Breast epithelium (tissue), 3 donors: ENCODE measurements at regions not wholly inside any gene's neighbourhood (a gene's known extent, or its start where the extent isn't known, plus 50 kb on each side); places are given as distances from the start of the nearest gene placed in this dataset.

Source experiments
- POLR2A ChIP-seq: fragments of 450-650 bp; IDR thresholded peaks from one replicate; pipeline ENCODE4 v1.6.1; 2016; ENCODE audit warnings: antibody characterized with exemption, mild to moderate bottlenecking, moderate library complexity
- POLR2AphosphoS5 ChIP-seq, 3 donors: sonication (generic); formaldehyde crosslinking; IDR thresholded peaks; one replicate each; pipeline ENCODE4 v1.6.1; 2017; ENCODE audit warnings: antibody characterized with exemption in 3 of 3
- TF ChIP-seq, protein P1 (sequence below), 3 donors: fragments of 450-650 bp; IDR thresholded peaks; one replicate each; pipeline ENCODE4 v1.5.1; 2016 to 2017; ENCODE audit warnings: antibody characterized with exemption in 3 of 3, mild to moderate bottlenecking in 3 of 3, moderate library complexity in 3 of 3

DNA sequence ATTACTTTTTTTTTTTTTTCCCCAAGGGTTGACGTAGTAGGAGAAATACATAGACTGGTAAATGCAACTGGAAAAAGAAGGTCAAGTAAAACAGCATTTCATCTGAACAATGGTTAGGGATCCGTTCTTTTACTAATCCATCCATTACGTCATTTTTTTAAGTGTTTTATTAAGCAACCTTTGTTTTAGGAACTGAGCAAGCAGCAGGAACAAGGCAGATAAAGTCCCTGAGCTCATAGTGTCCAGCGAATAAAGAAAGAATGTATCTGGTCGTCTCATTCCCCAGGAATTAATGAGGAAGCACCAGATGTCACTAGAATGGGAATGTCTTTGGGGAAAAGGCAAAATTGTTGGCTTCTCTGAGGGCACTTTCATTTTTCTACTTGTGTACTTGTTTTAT lies 842.4 kb downstream of the TDRD15 start:
- TF ChIP-seq, protein P1, sequence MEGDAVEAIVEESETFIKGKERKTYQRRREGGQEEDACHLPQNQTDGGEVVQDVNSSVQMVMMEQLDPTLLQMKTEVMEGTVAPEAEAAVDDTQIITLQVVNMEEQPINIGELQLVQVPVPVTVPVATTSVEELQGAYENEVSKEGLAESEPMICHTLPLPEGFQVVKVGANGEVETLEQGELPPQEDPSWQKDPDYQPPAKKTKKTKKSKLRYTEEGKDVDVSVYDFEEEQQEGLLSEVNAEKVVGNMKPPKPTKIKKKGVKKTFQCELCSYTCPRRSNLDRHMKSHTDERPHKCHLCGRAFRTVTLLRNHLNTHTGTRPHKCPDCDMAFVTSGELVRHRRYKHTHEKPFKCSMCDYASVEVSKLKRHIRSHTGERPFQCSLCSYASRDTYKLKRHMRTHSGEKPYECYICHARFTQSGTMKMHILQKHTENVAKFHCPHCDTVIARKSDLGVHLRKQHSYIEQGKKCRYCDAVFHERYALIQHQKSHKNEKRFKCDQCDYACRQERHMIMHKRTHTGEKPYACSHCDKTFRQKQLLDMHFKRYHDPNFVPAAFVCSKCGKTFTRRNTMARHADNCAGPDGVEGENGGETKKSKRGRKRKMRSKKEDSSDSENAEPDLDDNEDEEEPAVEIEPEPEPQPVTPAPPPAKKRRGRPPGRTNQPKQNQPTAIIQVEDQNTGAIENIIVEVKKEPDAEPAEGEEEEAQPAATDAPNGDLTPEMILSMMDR (IDR thresholded peaks at IDR 0.05), result no peak
- no peak for TF ChIP-seq POLR2A
- TF ChIP-seq POLR2AphosphoS5 (IDR thresholded peaks at IDR 0.05), result no peak
